Transverse colon (tissue), 4 donors: ENCODE measurements at regions not wholly inside any gene's neighbourhood (a gene's known extent, or its start where the extent isn't known, plus 50 kb on each side); places are given as distances from the start of the nearest gene placed in this dataset.

ENCODE experiments used
- CTCF ChIP-seq, 5 experiments: fragments of 200-600 bp in 3 of 5; fragments of 450-650 bp in 2 of 5; sonication (generic) in 3 of 5; IDR thresholded peaks; 1 replicate in 2 of 5; 2 replicates in 3 of 5; pipeline ENCODE4 v1.5.1; 2016 to 2017; ENCODE audit warnings: antibody characterized with exemption in 5 of 5, inconsistent platforms in 3 of 5, mild to moderate bottlenecking in 2 of 5, moderate library complexity in 1 of 5
- EP300 ChIP-seq: sonication (generic); formaldehyde crosslinking; IDR thresholded peaks from one replicate; pipeline ENCODE4 v1.6.1; 2017; ENCODE audit warnings: antibody characterized with exemption, low read depth
- POLR2A ChIP-seq: fragments of 450-650 bp; IDR thresholded peaks from one replicate; pipeline ENCODE4 v1.6.1; 2016; ENCODE audit warnings: antibody characterized with exemption, mild to moderate bottlenecking, moderate library complexity
- POLR2AphosphoS5 ChIP-seq, 3 donors: sonication (generic); formaldehyde crosslinking; IDR thresholded peaks; one replicate each; pipeline ENCODE4 v1.6.1; 2016; ENCODE audit warnings: antibody characterized with exemption in 3 of 3

- TF ChIP-seq CTCF (IDR thresholded peaks at IDR 0.05), result no peak
- TF ChIP-seq POLR2AphosphoS5 (IDR thresholded peaks at IDR 0.05), result no peak
- TF ChIP-seq EP300, result no peak
- TF ChIP-seq POLR2A, result no peak
Measured at GRCh38 chr13:24040835-24041234, 119.7 kb upstream of the SPATA13 start.
